ENCODE measurements at regions not wholly inside any gene's neighbourhood (a gene's known extent, or its start where the extent isn't known, plus 50 kb on each side); places are given as distances from the start of the nearest gene placed in this dataset.

DNA sequence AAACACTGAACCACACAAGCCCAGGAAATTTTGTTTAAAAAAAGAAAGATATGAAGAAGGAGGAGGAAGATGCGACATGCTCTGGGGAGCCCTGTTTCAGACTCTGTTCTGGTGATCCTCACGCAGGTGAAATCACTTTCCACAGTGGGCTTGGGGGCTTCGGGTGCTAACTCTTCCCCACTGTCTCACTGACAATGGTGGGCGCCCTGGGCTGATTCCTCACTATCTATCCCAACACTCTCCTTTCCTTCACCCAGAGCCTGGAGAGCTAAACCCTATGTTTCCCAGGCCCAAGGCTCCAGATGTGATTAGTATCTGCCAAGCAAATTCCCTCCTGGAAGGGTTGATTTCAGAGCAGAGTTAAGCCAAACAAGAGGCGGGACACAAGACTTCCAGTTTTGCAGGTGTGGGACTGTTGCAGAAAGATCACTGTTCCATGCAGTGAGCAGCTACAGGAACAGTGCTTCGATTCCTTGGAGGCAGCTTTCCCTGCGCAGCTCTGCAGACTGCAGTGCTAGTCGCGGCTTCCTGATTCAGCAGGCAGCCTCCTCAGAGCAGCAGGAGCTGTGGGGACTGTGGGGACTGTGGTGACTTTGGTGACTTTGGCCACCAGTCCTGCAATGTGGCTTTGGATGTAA, 168.3 kb downstream of the RHOU start:
- TF ChIP-seq, protein P1, sequence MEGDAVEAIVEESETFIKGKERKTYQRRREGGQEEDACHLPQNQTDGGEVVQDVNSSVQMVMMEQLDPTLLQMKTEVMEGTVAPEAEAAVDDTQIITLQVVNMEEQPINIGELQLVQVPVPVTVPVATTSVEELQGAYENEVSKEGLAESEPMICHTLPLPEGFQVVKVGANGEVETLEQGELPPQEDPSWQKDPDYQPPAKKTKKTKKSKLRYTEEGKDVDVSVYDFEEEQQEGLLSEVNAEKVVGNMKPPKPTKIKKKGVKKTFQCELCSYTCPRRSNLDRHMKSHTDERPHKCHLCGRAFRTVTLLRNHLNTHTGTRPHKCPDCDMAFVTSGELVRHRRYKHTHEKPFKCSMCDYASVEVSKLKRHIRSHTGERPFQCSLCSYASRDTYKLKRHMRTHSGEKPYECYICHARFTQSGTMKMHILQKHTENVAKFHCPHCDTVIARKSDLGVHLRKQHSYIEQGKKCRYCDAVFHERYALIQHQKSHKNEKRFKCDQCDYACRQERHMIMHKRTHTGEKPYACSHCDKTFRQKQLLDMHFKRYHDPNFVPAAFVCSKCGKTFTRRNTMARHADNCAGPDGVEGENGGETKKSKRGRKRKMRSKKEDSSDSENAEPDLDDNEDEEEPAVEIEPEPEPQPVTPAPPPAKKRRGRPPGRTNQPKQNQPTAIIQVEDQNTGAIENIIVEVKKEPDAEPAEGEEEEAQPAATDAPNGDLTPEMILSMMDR (IDR thresholded peaks at IDR 0.05) = no peak
- no peak for TF ChIP-seq POLR2A (IDR thresholded peaks at IDR 0.05)

Data from Peyer's patch (tissue), 4 donors.